Occipital lobe (tissue), 1 donor: ENCODE measurements at regions not wholly inside any gene's neighbourhood (a gene's known extent, or its start where the extent isn't known, plus 50 kb on each side); places are given as distances from the start of the nearest gene placed in this dataset.

Experiments used
- DNase-seq: peaks from one replicate; lab custom pipeline; 2025; lab: John Stamatoyannopoulos, UW

DNA sequence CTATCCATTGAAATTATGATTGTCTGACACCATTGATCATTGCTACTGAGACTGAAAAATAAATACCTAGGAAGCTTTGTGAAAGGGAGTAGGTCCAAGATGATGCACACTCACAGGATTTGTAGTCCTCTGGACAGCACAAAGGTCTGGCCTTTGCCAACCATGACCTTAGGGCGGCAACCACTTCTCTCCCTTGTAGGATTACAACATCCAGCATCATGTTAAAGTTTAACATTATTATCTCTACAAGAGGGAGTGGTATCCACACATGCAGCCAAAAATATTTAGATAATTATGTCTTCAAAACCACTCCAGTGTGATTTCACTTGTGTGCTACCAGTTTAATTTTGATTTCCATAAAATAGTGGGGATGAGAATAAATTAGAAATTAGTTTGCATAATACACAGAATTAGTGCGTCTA lies 51.1 kb upstream of the NHSL1 start:
- no peak for DNase-seq

DNA sequence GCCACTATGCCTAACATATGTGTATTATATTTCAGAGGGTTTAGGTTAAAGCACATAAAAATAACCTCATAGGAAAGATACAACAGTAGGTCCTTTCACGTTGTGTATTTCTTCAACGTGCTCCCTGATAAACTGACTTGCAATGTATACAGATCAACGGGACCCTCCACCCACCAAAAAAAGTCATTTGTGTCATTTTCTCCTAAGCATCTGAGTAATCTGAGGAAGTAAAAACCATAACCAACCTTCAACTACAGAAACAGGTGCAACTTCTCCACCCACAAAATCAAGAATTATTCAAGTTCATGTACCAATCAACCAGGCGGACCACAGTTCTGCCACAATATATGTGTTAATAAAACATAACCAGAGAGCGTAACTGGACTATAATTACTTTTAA lies 54.9 kb upstream of the NHSL1 start:
- no peak for DNase-seq

DNA sequence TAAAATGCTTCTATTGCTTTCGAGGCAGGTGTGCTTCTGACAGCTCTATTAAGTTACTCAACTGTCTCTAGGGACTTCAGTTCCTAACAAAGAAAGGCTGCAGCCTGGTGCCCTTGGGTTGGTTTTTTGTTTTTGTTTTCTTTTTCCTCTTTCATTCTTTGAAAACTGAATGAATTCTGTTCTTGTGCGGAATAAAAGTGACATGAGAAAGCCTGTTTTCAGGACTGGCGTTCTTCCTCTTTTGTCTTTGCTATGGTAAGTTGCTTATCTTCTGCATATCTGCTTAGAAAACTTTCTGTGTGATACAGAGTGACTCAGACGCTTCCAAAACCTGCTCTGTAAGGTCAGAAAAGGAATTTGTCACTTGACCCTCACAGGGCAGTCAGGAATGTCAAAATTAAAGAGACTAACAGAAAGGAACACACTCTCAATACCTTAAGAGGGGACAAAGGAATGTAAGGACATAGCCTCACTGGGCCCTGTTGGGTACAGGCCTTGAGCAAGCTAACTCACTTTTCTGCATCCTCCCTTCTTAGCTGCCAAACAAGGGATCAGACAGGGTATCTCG lies 56.2 kb upstream of the NHSL1 start:
- no peak for DNase-seq

- DNase-seq, result no peak
These were observed 57.9 kb upstream of the NHSL1 start for GRCh38 chr6:138557147-138557546.

DNA sequence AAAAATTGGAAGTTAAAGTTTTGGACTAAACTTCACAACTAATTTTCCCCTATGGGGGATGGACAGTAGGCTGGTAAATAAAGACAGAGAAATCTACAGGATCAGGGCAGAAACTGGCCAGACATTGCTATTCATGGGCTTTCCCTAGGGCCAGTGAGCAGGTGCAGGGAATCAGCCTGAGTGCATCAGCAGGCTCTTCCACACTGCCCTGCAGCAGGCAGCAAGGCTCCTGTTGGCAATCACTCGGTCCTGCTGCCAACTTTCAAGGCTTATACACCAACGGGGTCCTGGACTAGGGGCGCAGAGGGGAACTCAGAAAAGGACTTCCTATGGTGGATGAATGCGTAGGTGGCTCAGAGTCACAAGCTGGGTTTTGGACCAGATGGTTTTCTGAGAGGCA lies 59.8 kb upstream of the NHSL1 start:
- no peak for DNase-seq

- DNase-seq, result no peak
These were observed 61.0 kb upstream of the NHSL1 start for GRCh38 chr6:138560130-138560860.

DNA sequence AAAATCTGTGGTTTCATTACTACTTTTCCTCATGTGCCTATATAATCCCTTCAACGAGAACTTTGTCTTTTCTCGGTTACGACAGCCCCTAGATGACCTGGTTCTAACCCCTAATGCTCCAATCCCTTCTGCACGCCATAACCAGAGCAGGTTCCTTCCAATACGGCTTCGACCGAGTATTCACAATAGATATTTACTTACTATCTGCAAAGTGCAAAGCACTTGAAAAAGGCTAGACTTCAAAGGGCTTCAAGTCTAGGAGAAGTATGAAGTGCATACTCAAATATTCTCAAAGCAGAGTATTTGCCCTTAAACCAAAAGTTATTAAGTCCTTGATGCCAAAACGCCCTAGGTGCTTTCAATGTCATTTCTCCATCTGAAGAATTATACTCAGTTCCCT lies 63.4 kb upstream of the NHSL1 start:
- DNase-seq, result no peak

DNA sequence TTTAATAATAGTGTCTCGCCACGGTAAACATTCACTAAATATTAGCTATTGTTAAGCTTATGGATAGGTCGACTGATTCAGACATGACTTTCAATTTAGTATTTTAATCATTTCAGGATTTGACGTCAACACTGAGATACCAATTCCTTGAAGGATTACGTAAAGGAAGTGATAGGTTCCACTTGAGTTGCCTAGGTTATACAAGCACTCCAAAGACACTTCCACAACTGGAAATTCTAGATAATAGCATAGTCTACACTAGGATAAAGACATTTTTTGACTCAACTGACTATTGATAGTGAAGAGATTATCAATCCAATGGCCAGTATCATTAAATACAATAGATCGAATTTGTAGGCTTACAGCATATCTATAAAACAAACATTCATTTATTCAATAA lies 63.9 kb upstream of the NHSL1 start:
- DNase-seq, result no peak

- no peak for DNase-seq
These were observed 64.4 kb upstream of the NHSL1 start for GRCh38 chr6:138563650-138564049.

- DNase-seq, result no peak
These were observed 65.0 kb upstream of the NHSL1 start for GRCh38 chr6:138564170-138564721.

DNA sequence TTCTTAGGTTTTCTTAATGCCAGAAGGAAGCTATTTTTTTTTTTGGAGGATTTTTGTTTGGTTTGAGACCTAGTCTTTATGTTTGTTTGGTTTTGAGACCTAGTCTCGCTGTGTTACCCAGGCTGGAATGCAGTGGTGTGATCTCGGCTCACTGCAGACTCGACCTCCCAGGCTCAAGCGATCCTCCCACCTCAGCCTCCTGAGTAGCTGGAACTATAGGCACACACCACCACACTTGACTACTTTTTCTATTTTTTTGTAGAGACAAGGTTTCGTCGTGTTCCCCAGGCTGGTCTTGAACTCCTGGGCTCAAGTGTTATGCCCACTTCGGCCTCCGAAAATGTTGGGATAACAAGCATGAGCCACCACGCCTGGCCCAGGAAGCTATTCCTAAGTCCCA lies 67.8 kb upstream of the NHSL1 start:
- DNase-seq, result no peak

DNA sequence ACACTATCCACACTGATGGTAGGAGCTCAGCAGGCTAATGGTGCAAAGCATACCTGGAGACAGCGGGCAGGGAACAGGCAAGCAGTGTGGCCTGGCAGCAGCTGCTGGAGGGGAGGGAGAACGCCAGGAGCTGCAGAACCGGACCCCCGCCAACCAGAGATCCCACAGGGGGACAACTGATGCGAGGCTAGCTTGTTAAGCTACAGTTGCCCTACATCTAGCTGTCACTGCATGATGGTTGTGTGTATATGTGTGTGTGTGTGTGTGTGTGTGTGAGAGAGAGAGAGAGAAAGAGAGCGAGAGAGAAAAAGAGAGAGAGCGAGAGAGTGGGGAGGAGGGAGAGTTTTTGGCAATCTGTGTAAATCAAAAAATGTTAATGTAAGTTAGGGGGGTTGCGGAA lies 69.7 kb upstream of the NHSL1 start:
- no peak for DNase-seq

DNA sequence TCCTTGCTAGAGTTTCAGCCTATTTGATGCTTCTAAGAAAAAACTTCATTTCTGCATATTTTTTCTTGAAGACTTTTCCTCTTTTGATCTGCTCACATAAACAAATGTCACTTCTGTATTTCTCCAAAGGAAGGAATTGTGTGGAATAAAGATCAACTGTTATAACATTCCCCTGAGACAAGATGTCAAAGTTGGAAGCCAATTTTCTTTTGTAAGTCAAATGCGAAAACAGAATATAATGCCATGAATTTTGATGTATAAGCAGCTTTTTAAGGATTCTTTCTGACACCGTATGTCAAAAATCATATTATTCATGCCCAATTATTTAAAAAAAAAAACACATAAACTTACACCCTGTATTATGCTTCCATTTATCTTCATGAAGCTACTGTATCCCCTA lies 70.3 kb upstream of the NHSL1 start:
- DNase-seq, result no peak

- DNase-seq, result no peak
These were observed 70.9 kb upstream of the NHSL1 start for GRCh38 chr6:138569970-138570724.

DNA sequence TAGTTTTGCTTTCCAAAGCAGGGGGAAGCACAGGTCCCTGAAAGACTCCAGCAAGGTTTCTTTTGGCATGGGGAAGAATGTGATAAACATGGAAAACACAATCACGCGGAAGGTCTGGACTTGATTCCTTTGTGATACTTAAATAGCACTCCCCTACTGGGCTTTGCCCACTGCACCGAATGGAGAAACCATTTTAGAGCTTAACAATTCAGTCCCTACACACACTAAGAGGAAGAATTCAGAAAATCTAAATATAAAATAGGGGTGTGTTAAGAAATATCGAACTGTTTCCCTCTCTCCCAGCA lies 71.4 kb upstream of the NHSL1 start:
- no peak for DNase-seq

DNA sequence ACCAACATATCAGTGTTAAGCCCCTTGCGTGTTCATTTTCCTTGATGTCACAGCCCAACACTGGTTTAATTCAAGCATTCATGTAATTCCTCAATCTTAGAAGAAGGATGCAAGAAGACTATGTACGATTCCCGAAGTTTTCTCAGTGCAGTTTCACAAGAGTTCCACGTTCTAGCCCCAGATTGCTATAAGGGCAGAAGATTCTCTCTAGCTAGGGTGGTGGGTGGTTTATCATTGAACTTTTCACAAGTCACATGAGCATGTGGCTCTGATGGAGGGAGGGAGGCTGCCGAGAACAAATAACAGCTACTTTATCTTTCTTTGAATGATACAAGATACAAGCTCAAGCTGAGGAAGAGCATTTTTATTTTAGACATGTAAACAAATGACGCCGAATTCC lies 71.9 kb upstream of the NHSL1 start:
- DNase-seq, result no peak

DNA sequence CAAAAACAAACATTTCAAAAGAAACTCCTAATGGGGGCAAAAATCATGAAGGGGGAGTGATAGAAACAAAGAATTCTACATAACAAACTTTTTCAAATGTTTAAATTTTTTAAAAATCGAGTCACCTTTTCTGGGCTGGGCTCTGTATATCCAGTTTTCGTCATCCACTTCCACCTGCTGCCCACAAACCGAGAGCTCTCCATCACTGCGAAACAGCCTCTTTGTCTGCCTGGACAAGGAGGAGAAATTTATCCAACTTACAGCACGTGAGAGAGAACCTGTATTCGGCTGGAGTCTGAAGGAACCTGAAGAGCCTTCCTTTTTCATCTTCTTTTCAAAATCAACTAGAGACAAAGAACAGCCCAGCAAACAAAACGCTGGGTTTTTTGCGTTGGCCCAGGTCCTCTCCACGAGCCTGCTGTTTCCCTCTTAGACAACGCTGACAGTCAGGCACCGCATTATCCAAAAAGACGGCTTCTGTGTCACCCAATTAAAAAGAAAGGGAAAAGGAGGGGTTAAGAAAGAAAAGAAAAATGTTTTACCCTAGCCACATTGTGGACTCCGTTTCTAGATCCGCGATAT lies 72.4 kb upstream of the NHSL1 start:
- no peak for DNase-seq

DNA sequence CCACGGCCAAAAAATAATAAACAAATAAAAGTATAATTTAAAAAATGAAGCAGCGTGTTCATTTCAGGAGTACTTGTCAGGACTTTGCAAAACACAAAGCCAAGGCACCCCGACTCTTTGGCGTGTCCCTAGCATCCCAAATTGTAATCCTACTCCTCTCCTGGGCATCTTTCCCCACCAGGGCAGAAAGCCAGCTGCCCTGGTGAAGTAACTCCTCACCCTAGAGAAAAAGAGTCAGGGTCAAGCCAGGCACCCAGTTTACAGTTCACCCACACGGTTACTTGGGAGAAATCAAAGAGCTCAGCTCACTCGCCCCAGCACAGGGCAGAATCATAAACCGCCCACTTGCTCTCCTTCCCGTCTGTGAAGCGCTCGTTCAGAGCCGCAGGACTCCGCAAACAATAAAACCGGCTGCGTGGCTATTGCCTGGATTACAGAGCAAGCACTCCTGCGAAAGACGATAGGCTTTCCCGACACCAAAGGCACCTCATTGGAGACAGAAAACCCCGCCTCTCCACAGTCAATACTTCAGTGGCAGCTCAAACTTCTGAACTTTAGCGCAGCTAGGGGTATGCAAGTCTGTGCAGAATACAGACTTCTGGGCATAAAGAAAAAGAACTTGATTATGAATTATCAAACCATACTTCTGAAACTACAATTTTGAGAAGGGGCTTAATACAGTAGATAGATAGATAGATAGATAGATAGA lies 73.0 kb upstream of the NHSL1 start:
- no peak for DNase-seq

DNA sequence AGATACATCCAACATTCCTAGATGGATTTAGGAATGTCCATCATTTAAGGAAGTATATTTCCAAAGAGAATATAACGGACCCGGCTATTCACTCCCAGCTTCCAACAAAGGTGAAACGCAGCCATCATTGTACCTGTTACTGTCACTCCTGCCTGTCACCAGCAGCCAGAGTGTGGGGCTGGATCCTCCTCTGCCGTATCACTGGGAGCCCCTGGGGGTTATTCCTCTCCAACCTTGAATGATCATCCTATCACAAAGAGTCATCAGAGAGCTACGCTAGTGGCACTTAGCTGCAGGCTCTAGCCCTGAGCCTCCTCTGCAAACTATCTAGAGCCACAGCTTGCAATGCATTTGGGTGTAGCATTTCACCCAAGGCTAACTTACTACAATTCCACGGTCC lies 73.6 kb upstream of the NHSL1 start:
- no peak for DNase-seq

DNA sequence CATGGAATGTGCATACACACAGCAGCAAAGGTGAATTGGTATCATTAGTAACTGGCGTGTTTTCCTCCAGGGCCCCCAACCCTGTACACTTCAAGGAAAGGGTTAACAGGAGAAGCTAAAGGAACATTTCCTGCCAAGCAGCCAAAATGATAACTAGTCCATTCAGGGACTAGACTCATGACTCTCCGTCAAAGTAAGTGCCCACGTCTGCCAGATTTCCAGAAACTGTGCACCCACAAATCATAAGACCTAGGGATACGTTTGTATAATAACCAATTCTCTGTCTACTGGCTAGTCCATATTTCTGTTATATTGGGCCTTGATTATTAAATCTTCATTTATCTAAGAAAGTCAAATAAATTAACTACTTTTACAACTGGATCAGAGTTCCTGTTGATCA lies 76.0 kb upstream of the NHSL1 start:
- no peak for DNase-seq

GRCh38 chr6:138576313-138576712 lies 77.0 kb upstream of the NHSL1 start:
- DNase-seq, result no peak
